Mucosa of descending colon (tissue), 3 donors: ENCODE measurements at regions not wholly inside any gene's neighbourhood (a gene's known extent, or its start where the extent isn't known, plus 50 kb on each side); places are given as distances from the start of the nearest gene placed in this dataset.

Source experiments
- ATAC-seq: fragments of 200-7000 bp; cut with Tn5 transposase; one replicate; pipeline ENCODE4 v1.9.1; 2020; ENCODE audit warnings: mild to moderate bottlenecking, moderate library complexity
- DNase-seq, 3 donors: peaks; one replicate each; pipeline ENCODE4 v3.0.0-alpha.2; 2020
- H3K36me3 ChIP-seq: fragments of 200-600 bp; one replicate; pipeline ENCODE4 v1.8.0; 2021; ENCODE audit warnings: low read depth, mild to moderate bottlenecking
- H3K4me1 ChIP-seq: fragments of 200-600 bp; one replicate; pipeline ENCODE4 v1.8.0; 2021; ENCODE audit warnings: low read depth, mild to moderate bottlenecking
- H3K4me3 ChIP-seq: fragments of 200-600 bp; one replicate; pipeline ENCODE4 v1.8.0; 2021; ENCODE audit warnings: mild to moderate bottlenecking
- H3K9me3 ChIP-seq: fragments of 200-600 bp; one replicate; pipeline ENCODE4 v1.8.0; 2021; ENCODE audit warnings: mild to moderate bottlenecking
- intact Hi-C, 2 donors: fragments of 100-400 bp; cut with DNase I in 1 of 2; cut with micrococcal nuclease in 1 of 2; formaldehyde crosslinking; loops; one replicate each; pipeline versions ENCODE4 v1.11.0 to v1.11.1; 2022; cut with DNase I, micrococcal nuclease
- TF ChIP-seq, protein P1 (sequence below): fragments of 200-600 bp; IDR thresholded peaks from one replicate; pipeline ENCODE4 v1.8.0; 2022; ENCODE audit warnings: antibody characterized with exemption, mild to moderate bottlenecking
- donor health status: DM: no; HTN: no; CAD: no; lungs with moderate emphysema.
- donor health status: DM: no; HTN: no; CAD: no.
- donor health status: DM: no; HTN: yes; CAD: no.

DNA sequence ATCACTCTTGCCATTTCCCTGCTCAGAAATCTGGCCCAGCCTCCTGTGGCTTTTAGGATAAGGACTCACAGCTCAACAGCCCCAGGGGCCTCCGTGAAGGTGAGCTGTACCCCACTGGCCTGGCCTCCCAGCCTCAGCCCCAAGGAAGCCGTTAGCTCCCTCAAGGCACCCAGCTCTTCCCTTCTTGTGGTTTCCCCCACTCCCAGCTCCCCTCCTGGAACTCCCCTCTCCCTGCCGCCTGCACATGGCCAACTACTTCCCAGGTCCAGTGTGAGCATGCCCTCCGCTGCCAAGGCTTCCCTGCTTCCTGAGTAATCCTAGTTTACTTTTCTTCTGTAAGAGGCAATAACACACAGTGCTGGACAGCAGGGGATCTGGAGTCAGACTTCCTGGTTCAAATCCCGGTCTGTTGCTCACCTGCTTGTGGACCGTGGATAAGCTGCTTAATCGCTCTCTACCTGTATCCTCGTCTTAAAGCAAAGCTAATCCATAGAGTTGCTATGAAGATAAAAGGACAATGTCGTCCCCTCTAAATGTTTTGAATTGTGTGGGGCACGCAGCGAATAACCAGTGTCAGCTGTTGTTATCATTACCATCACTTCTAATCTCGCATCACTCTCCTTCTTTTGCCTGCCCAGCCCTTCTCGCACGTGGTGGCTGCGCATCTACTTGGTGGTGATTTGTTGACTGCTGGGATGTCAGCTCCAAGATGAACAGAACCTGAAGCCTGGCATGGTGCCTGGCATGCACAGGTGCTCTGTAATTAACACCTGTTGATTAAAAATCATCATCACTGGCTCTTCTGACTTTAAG, 86.6 kb downstream of the C5orf15 start:
- DNase-seq = no peak
- Histone ChIP-seq H3K9me3 (no peaks in the 10 kb centered on the region), H3K36me3 (no peaks in the 10 kb centered on the region), H3K4me1 (no peaks in the 10 kb centered on the region), H3K4me3 (no peak overlapping the region)
- ATAC-seq = no peak
- TF ChIP-seq, protein P1, sequence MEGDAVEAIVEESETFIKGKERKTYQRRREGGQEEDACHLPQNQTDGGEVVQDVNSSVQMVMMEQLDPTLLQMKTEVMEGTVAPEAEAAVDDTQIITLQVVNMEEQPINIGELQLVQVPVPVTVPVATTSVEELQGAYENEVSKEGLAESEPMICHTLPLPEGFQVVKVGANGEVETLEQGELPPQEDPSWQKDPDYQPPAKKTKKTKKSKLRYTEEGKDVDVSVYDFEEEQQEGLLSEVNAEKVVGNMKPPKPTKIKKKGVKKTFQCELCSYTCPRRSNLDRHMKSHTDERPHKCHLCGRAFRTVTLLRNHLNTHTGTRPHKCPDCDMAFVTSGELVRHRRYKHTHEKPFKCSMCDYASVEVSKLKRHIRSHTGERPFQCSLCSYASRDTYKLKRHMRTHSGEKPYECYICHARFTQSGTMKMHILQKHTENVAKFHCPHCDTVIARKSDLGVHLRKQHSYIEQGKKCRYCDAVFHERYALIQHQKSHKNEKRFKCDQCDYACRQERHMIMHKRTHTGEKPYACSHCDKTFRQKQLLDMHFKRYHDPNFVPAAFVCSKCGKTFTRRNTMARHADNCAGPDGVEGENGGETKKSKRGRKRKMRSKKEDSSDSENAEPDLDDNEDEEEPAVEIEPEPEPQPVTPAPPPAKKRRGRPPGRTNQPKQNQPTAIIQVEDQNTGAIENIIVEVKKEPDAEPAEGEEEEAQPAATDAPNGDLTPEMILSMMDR = no peak
- intact Hi-C loops = no loop called here

DNA sequence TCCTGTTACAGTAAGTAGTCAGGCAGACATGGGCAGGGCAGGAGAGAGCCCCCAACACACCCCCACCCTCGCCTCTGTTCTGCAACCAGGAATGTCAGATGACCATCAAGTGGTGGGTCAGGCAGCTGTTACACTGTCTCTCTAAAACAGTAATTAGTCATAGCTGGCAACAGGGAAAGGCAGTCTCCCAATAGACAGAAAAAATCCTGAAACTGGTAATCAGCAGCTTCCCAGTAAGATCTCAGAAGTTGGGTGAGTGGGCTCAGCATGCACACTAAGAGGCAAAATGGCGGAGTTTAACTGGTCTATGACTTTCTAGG, 90.2 kb downstream of the C5orf15 start:
- intact Hi-C loops = no loop called here
- Histone ChIP-seq H3K4me3 (no peak overlapping the region), H3K4me1 (no peaks in the 10 kb centered on the region), H3K9me3 (no peaks in the 10 kb centered on the region), H3K36me3 (no peaks in the 10 kb centered on the region)
- ATAC-seq (no peak), DNase-seq (no peak)
- TF ChIP-seq, protein P1 = no peak

DNA sequence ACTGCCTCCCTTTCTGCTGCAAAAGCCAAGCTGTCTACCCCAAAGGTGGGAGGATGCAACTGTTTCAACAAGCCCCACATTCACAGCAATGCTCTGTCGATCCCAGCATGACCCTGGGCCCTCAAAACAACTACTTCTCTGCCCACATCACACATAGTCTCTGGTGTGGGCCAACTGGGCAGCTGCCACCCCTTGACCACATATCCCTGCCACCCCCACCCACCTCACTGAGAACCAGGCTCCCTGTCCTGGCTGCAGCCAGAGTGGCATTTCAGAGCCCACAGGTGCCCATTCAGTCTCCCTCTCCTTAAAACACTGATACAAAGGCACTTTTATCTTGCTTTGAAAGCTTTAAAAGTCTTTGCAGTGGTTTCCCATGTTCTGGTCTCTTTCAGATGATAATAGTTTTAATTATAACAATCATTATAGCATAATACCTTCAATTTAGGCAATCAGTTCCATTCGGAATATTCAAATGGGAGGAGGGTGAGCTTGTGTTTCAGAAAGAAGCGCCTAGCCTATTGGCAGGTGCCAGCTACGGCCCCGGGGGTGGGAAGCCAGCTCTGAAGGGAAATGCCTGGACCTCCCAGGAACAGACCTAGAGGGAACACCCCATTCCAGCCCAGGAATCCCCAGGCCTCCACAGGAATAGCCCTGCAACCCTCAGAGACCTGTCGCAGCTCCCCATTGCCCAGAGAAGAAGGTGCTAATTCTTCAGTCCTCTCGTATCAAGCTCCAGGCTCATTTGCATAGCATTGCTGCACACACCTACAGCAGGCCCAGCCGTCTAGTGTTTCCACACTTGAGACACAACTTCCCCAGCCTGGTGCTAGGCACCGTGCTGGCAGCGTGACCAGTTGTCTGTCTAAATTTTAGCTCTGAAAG, 90.8 kb downstream of the C5orf15 start:
- H3K4me3 ChIP-seq = no peak overlapping the region
- H3K36me3 ChIP-seq = no peaks in the 10 kb centered on the region
- TF ChIP-seq, protein P1 = no peak
- no peak for DNase-seq
- no peaks in the 10 kb centered on the region for H3K9me3 ChIP-seq
- no peaks in the 10 kb centered on the region for H3K4me1 ChIP-seq
- ATAC-seq = no peak
- intact Hi-C loops = no loop called here

DNA sequence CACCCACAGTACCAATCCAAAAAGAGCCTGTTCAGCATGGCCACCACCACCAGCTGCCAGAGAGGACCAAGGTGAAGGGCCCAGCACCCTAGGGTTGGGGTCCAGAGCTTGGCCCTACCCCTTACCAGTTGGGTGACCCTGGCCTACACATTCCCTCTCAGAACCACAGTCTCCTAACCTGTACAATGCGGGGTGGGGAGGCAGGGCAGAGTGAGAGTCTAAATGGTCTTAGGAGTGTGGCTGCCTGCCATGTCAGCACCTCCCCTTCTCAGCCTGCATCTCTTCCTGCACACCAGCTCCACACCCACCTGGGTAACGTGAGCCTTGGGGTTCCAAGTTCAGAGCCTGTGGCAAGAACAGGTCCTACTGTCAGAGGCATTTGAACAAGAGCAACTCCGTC, 92.2 kb downstream of the C5orf15 start:
- no peak for ATAC-seq
- DNase-seq = no peak
- Histone ChIP-seq H3K36me3 (no peaks in the 10 kb centered on the region), H3K4me3 (no peak overlapping the region), H3K9me3 (no peaks in the 10 kb centered on the region), H3K4me1 (no peaks in the 10 kb centered on the region)
- TF ChIP-seq, protein P1 = no peak
- intact Hi-C loops = no loop called here

DNA sequence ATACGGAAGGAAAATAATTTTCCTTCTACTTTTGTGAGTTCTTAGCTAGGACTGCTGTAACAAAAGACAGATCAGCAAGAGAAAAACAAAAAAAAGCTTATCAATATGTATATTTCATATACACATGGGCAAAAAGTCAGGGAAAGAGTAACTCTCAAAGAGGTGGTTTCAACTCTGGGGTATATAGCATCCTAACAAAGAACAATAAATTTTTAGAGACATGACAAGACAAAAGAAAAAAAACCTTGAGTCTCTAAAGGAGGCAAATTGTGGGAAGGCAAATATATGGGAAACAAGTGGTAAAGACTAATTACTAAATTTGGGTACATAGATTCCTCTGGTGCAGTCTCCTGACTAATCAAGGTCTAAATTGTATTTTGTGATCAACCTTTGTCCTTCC, 93.2 kb downstream of the C5orf15 start:
- TF ChIP-seq, protein P1 = no peak
- DNase-seq = no peak
- no peaks in the 10 kb centered on the region for H3K36me3 ChIP-seq
- H3K4me3 ChIP-seq = no peak overlapping the region
- intact Hi-C loops = no loop called here
- no peaks in the 10 kb centered on the region for H3K4me1 ChIP-seq
- H3K9me3 ChIP-seq = no peaks in the 10 kb centered on the region
- ATAC-seq = no peak
